HFF-Myc (cell line): ENCODE measurements at regions not wholly inside any gene's neighbourhood (a gene's known extent, or its start where the extent isn't known, plus 50 kb on each side); places are given as distances from the start of the nearest gene placed in this dataset.

Experiments
- DNase-seq: peaks from one replicate; pipeline ENCODE4 v3.0.0-alpha.2; 2011; ENCODE audit warnings: low read depth; ENCODE audit errors: extremely low read depth
- H3K4me3 ChIP-seq: replicated peaks from 2 replicates; pipeline ENCODE4 v1.5.1; 2011; ENCODE audit warnings: low read depth, mild to moderate bottlenecking, control low read depth, low read length
- TF ChIP-seq, protein P1 (sequence below): IDR thresholded peaks from 2 replicates; pipeline ENCODE4 v1.5.1; 2012; ENCODE audit warnings: mild to moderate bottlenecking, low read depth, low read length, control low read depth; ENCODE audit errors: missing control alignments

DNA sequence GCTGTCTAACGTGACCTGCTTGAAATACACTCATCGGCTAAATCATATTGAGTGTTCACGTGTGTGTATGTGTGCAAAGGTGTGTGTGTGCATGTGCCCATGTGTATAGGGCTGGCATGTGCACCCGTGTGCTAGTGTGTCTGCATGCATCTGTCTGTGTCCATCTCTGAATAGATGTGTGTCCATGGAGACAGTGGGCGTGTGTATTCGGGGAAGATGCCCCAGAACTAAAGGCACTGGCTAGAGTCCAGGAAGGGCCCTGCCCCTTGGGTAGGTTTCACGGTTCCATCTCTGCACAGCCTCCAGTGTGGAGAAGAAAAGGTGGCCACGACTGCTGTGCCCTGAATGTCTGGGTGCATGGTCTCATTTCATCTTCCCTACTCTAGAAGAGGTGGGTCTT, 220.3 kb downstream of the MN1 start:
- TF ChIP-seq, protein P1, sequence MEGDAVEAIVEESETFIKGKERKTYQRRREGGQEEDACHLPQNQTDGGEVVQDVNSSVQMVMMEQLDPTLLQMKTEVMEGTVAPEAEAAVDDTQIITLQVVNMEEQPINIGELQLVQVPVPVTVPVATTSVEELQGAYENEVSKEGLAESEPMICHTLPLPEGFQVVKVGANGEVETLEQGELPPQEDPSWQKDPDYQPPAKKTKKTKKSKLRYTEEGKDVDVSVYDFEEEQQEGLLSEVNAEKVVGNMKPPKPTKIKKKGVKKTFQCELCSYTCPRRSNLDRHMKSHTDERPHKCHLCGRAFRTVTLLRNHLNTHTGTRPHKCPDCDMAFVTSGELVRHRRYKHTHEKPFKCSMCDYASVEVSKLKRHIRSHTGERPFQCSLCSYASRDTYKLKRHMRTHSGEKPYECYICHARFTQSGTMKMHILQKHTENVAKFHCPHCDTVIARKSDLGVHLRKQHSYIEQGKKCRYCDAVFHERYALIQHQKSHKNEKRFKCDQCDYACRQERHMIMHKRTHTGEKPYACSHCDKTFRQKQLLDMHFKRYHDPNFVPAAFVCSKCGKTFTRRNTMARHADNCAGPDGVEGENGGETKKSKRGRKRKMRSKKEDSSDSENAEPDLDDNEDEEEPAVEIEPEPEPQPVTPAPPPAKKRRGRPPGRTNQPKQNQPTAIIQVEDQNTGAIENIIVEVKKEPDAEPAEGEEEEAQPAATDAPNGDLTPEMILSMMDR: no peak
- no peak for DNase-seq
- H3K4me3 ChIP-seq: no peak overlapping the region

DNA sequence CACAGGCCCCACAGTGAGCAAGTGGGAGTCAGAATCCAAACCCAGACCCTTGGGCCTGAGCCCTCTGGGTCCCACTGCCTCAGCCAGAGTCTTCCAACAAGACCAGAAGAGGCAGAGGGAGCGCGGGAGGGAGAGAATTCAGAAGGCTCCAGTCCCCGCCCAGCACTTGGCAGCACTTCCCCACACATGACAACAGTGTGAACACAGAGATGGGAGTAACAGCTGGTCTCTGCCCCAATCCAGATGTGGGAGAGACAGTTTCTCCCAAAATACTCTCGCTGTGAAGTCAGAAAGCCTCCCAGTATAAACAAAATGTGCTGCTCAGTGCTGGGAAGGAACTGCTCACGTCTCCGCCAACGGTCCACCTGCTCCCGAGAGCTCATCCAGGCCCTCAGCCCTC, 219.9 kb downstream of the MN1 start:
- TF ChIP-seq, protein P1: no peak
- H3K4me3 ChIP-seq: no peak overlapping the region
- DNase-seq: peak; percentile 36

DNA sequence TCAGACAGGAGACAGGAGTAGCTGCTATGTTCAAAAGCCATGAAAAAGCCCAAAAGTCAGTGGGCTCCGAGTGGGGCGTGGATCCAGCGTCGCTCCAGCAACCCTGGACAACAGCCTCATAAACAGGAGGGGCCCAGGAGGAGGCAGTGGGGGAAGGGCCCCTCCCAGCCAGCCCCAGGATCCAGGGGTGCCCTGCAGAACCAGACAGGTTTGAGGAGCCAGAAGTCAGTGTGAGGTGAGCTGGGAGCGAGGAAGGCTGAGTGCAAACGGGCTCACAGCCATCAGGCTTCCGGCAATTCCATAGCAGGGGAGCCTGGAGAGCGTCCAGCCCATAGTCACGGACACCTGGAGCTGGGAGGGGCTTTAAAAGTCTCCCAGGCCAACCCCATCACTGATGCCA, 217.7 kb downstream of the MN1 start:
- H3K4me3 ChIP-seq: no peak overlapping the region
- no peak for DNase-seq
- TF ChIP-seq, protein P1: no peak

DNA sequence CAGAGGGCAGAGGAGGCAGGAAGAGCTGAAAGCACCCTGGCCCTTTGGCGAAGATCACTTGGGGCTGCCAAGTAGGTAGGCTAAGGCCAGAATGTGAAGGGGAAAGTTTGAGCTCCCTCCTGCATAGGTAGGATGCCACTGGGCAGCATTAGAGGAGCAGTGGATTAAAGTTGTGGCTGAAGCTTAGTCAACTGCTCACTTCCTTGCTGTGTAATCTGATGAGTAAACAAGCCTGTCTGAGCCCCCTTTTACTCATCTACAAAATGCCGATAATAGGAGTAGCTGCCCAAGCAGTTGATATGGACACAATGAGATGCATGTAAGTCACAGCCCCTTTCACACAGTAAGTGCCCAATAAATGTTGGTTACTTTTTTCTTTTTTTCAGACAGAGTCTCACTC, 216.4 kb downstream of the MN1 start:
- TF ChIP-seq, protein P1: no peak
- DNase-seq: no peak
- H3K4me3 ChIP-seq: no peak overlapping the region

DNA sequence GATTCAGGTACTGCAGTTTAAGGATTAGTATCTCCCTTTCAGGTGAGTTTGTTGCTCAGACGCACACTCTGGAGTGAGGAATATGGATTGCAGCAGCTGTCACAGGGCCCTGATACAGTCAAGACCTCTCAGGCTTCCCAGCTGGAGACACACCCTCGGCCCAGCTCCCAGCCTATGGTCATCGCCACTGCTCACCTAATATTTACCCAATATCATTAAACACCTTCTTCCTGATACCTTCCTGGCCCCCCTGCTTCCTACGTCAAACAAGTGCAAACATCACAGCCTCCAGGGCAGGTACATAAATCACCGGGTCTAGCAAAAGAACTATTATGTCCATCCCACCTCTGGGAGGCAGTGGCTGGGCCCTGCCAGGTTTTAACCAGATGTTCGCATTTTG, 213.3 kb downstream of the MN1 start:
- no peak for DNase-seq
- TF ChIP-seq, protein P1: no peak
- H3K4me3 ChIP-seq: no peak overlapping the region

DNA sequence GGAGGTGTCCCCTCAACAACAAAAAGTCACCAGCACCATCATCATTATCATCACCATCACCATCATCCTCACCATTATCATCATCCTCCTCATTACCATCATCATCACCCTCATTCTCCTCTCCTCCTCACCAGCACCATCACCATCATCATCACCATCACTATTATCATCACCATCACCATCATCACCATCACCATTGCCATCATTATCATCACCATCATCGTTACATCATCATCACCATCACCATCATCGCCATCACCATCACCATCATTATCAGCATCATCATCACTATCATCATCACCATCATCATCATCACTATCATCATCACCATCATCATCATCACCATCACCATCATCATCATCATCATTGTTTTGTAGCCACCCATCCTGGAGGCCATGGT, 212.6 kb downstream of the MN1 start:
- H3K4me3 ChIP-seq: no peak overlapping the region
- no peak for DNase-seq
- TF ChIP-seq, protein P1: no peak

DNA sequence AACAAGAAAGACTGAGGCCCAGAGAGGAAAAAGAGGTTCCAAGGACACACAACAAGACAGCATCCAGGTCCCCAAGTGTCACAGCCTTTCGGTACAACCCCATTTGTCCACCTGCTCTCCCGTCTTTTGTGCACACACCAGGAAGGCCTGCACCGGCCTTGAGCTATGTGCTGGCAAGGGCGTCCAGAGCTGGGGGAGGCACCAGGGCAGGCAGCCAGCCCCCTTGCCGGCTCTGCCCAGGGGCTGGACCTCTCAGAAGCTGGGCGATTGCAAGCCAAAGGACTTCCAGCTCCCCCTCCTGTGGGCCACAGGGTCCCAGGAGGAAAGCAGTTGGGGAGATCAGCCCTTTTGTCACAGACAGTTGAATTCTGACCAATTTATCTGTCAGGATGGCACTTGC, 210.5 kb downstream of the MN1 start:
- TF ChIP-seq, protein P1: no peak
- DNase-seq: no peak
- H3K4me3 ChIP-seq: no peak overlapping the region
